Nephron progenitor cell (in vitro differentiated cells): ENCODE measurements at regions not wholly inside any gene's neighbourhood (a gene's known extent, or its start where the extent isn't known, plus 50 kb on each side); places are given as distances from the start of the nearest gene placed in this dataset.
"Not testable (repeated sequence)": the region's sequence is repeated elsewhere in the genome, so short reads cannot be mapped to it uniquely, and the experiment has no call there.

Experiments
- DNase-seq: peaks from one replicate; pipeline ENCODE4 v3.0.0; 2021
- H3K27ac Mint-ChIP-seq: 2 replicates; pipeline ENCODE4 v1.8.0; 2021; ENCODE audit warnings: mild to moderate bottlenecking, moderate library complexity, mixed read lengths
- H3K27me3 Mint-ChIP-seq: 2 replicates; pipeline ENCODE4 v1.8.0; 2021; ENCODE audit warnings: mild to moderate bottlenecking, low read depth, mixed read lengths; ENCODE audit not compliant: poor library complexity
- H3K36me3 Mint-ChIP-seq: 2 replicates; pipeline ENCODE4 v1.8.0; 2021; ENCODE audit warnings: low read depth, mixed read lengths
- H3K4me1 Mint-ChIP-seq: 2 replicates; pipeline ENCODE4 v1.8.0; 2021; ENCODE audit warnings: mixed read lengths
- H3K4me3 Mint-ChIP-seq: 2 replicates; pipeline ENCODE4 v1.8.0; 2021; ENCODE audit warnings: mild to moderate bottlenecking, moderate library complexity, mixed read lengths
- H3K9me3 Mint-ChIP-seq: 2 replicates; pipeline ENCODE4 v1.8.0; 2021; ENCODE audit warnings: mild to moderate bottlenecking, moderate library complexity, mixed read lengths
- CTCF ChIP-seq: fragments of 200-600 bp; sonication (generic); IDR thresholded peaks from 2 replicates; pipeline ENCODE4 v1.5.0; 2021; ENCODE audit warnings: antibody characterized with exemption

DNA sequence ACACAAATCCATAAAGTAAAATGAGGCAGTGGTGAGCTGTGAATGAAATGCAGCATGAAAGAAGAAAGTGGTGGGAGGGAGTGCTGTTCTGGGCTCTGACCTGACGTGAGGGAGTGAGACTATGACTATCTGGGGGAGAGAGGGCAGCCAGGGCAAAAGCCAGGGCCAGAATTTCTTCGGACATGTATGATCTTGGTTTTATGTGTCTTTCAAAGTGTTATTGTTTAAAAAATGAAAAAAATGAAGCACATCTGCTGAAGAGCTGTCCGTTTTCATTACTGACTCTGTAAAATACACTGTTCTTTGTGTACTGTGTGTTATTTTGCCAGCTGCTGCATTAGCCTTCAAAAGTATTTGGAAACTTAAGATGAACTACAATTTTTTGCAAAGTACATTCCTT is 70.2 kb upstream of the KLF14 start:
- H3K4me1 Mint-ChIP-seq: peaks cover 11% of the 10 kb centered on the region
- H3K27ac Mint-ChIP-seq: no peak overlapping the region
- H3K36me3 Mint-ChIP-seq: no peaks in the 10 kb centered on the region
- no peak overlapping the region for H3K4me3 Mint-ChIP-seq
- peaks cover 3% of the 10 kb centered on the region for H3K27me3 Mint-ChIP-seq
- DNase-seq: no peak
- H3K9me3 Mint-ChIP-seq: no peaks in the 10 kb centered on the region
- TF ChIP-seq CTCF: no peak

DNA sequence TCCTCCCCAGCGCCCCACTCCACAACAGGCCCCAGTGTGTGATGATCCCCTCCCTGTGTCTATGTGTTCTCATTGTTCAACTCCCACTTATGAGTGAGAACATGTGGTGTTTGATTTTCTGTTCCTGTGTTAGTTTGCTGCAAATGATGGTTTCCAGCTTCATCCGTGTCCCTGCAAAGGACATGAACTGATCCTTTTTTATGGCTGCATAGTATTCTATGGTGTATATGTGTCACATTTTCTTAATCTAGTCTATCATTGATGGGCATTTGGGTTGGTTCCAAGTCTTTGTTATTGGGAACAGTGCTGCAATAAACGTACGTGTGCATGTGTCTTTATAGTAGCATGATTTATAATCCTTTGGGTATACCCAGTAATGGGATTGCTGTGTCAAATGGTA is 78.8 kb upstream of the KLF14 start:
- DNase-seq, H3K27ac Mint-ChIP-seq, H3K27me3 Mint-ChIP-seq, H3K4me3 Mint-ChIP-seq, H3K4me1 Mint-ChIP-seq, H3K9me3 Mint-ChIP-seq, H3K36me3 Mint-ChIP-seq: not testable (repeated sequence)

DNA sequence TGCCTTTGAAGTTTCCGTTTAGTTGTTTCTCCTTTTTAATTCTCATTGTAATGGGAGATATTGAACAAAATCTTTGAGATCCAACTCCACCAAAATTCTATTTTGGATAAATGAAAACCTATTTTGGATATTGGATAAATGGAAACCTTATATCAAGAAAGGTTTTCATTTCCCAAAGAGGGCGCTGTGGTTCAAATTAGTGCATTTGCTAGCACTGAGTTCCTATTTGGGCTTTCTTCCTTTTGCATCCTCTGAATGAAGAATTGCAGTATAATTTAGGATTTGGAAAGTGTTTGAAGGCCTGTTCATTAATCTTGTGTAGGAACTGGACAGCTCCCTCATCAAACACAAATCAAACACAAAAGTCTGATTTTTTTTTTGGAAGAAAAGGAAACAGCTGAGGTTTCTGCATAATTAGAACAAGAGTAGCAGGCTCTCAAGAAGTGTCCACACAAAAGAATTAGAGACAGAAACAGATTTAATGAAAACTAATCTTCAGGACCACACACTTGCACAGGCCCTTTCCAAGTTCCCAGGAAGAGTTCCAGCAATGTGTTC is 80.8 kb upstream of the KLF14 start:
- H3K27ac Mint-ChIP-seq: no peak overlapping the region
- DNase-seq: no peak
- H3K9me3 Mint-ChIP-seq: no peaks in the 10 kb centered on the region
- H3K4me1 Mint-ChIP-seq: no peaks in the 10 kb centered on the region
- H3K4me3 Mint-ChIP-seq: no peak overlapping the region
- TF ChIP-seq CTCF: peak; percentile 29
- peaks cover 7% of the 10 kb centered on the region for H3K27me3 Mint-ChIP-seq
- H3K36me3 Mint-ChIP-seq: no peaks in the 10 kb centered on the region

DNA sequence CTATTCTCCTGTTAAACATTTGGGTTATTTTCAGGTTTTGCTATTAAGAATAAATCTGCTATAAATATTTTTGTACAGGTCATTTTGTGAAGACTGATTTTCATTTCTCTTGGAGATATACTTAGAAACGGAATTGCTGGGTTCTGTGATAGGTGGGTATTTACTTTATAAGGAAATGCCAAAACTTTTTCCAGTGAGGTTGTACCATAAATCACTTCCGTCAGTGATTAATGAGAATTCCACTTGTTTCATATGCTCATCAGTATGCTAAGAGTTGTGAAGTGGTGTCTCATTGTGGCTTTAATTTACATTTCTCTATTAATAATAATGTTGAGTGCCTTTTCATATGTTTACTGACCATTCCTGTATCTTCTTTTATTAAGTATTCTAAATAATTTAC is 84.0 kb upstream of the KLF14 start:
- H3K27me3 Mint-ChIP-seq: peaks cover 2% of the 10 kb centered on the region
- H3K4me1 Mint-ChIP-seq: no peaks in the 10 kb centered on the region
- H3K4me3 Mint-ChIP-seq: no peak overlapping the region
- no peak for TF ChIP-seq CTCF
- DNase-seq: no peak
- no peaks in the 10 kb centered on the region for H3K9me3 Mint-ChIP-seq
- no peaks in the 10 kb centered on the region for H3K36me3 Mint-ChIP-seq
- H3K27ac Mint-ChIP-seq: no peak overlapping the region

DNA sequence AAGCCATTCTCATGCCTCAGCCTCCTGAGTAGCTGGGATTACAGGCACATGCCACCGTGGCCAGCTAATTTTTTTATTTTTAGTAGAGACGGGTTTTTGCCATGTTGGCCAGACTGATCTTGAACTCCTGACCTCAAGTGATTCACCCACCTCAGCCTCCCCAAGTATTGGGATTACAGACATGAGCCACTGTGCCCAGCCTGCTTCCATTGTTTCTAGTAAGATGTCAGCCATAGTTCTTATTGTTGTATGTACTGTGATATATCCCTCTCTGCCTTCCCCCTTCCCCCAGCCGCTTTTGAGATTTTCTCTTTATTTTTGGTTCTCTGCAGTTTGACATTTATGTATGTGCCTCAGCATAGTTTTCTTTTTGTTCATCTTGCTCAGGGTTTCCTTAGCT is 87.9 kb upstream of the KLF14 start:
- H3K27me3 Mint-ChIP-seq: no peaks in the 10 kb centered on the region
- H3K27ac Mint-ChIP-seq: no peak overlapping the region
- TF ChIP-seq CTCF: no peak
- H3K36me3 Mint-ChIP-seq: peaks cover 6% of the 10 kb centered on the region
- no peak for DNase-seq
- H3K4me3 Mint-ChIP-seq: no peak overlapping the region
- H3K9me3 Mint-ChIP-seq: peaks cover 20% of the 10 kb centered on the region
- no peaks in the 10 kb centered on the region for H3K4me1 Mint-ChIP-seq

- Mint-ChIP-seq H3K4me1 (no peaks in the 10 kb centered on the region), H3K9me3 (peaks cover 28% of the 10 kb centered on the region), H3K4me3 (no peak overlapping the region), H3K27me3 (no peaks in the 10 kb centered on the region), H3K27ac (no peak overlapping the region), H3K36me3 (peaks cover 7% of the 10 kb centered on the region)
- no peak for TF ChIP-seq CTCF
- DNase-seq: no peak
Observed at GRCh38 chr7:130822642-130823041, 88.6 kb upstream of the KLF14 start.
